ENCODE measurements at regions not wholly inside any gene's neighbourhood (a gene's known extent, or its start where the extent isn't known, plus 50 kb on each side); places are given as distances from the start of the nearest gene placed in this dataset.

DNA sequence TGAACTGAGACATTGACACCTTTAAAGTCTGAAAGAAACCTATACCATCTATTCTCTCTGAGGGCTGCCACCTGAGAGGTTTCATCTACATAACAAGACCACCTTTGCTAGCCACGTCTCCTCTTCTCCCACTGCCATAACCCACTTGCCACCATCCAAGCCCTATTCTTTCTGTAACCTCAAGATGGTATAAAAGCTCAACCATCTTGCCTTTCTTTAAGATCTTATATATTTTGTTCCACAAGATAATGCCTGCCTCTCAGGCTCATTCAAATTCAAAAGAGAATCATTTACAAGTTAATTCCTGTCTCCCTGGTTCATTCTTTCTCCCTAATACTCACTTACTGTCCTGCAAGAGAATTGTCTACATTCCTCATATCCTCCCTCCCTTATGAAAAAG lies 192.5 kb downstream of the OTOR start:
- no peaks in the 10 kb centered on the region for H4K20me1 ChIP-seq (ENCODE audit: insufficient read depth)
- no peak overlapping the region for H3K4me2 ChIP-seq (ENCODE audit: low read length)

GRCh38 chr20:16942051-16942450 lies 193.9 kb downstream of the OTOR start:
- no peaks in the 10 kb centered on the region for H4K20me1 ChIP-seq (ENCODE audit: insufficient read depth)
- H3K27me3 ChIP-seq (ENCODE audit: insufficient read depth, low read depth, low read length), result no peaks in the 10 kb centered on the region
- no peak overlapping the region for H3K4me2 ChIP-seq (ENCODE audit: low read length)
- H3F3A ChIP-seq (ENCODE audit: insufficient read depth, low read length, poor library complexity, severe bottlenecking), result no peaks in the 10 kb centered on the region
- H3K9me2 ChIP-seq (ENCODE audit: insufficient read depth, low read length), result no peaks in the 10 kb centered on the region
- H3K36me3 ChIP-seq (ENCODE audit: insufficient read depth, low read length), result no peaks in the 10 kb centered on the region
- no peak overlapping the region for H3K9ac ChIP-seq (ENCODE audit: low read length)
- no peak overlapping the region for H3K27ac ChIP-seq (ENCODE audit: low read length)
- H3K79me2 ChIP-seq (replicated peaks; ENCODE audit: insufficient read depth, low read length), result no peaks in the 10 kb centered on the region
- TF ChIP-seq MXI1 (conservative IDR thresholded peaks at IDR 0.05; ENCODE audit: poor library complexity, severe bottlenecking) (no peak), POLR2AphosphoS5 (IDR thresholded peaks at IDR 0.05) (no peak), EP300 (conservative IDR thresholded peaks at IDR 0.05; ENCODE audit: poor library complexity, severe bottlenecking) (no peak), SMC3 (conservative IDR thresholded peaks at IDR 0.05; ENCODE audit: poor library complexity) (no peak), EZH2 (IDR thresholded peaks at IDR 0.05; ENCODE audit: borderline replicate concordance, insufficient read depth, low read length, poor library complexity, severe bottlenecking) (no peak), RAD21 (conservative IDR thresholded peaks at IDR 0.05) (no peak), TAF1 (IDR thresholded peaks at IDR 0.05; ENCODE audit: low read depth) (no peak)
- TF ChIP-seq, protein P1, sequence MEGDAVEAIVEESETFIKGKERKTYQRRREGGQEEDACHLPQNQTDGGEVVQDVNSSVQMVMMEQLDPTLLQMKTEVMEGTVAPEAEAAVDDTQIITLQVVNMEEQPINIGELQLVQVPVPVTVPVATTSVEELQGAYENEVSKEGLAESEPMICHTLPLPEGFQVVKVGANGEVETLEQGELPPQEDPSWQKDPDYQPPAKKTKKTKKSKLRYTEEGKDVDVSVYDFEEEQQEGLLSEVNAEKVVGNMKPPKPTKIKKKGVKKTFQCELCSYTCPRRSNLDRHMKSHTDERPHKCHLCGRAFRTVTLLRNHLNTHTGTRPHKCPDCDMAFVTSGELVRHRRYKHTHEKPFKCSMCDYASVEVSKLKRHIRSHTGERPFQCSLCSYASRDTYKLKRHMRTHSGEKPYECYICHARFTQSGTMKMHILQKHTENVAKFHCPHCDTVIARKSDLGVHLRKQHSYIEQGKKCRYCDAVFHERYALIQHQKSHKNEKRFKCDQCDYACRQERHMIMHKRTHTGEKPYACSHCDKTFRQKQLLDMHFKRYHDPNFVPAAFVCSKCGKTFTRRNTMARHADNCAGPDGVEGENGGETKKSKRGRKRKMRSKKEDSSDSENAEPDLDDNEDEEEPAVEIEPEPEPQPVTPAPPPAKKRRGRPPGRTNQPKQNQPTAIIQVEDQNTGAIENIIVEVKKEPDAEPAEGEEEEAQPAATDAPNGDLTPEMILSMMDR (IDR thresholded peaks at IDR 0.05; ENCODE audit: poor library complexity, severe bottlenecking), result no peak
- TF ChIP-seq, protein P2, sequence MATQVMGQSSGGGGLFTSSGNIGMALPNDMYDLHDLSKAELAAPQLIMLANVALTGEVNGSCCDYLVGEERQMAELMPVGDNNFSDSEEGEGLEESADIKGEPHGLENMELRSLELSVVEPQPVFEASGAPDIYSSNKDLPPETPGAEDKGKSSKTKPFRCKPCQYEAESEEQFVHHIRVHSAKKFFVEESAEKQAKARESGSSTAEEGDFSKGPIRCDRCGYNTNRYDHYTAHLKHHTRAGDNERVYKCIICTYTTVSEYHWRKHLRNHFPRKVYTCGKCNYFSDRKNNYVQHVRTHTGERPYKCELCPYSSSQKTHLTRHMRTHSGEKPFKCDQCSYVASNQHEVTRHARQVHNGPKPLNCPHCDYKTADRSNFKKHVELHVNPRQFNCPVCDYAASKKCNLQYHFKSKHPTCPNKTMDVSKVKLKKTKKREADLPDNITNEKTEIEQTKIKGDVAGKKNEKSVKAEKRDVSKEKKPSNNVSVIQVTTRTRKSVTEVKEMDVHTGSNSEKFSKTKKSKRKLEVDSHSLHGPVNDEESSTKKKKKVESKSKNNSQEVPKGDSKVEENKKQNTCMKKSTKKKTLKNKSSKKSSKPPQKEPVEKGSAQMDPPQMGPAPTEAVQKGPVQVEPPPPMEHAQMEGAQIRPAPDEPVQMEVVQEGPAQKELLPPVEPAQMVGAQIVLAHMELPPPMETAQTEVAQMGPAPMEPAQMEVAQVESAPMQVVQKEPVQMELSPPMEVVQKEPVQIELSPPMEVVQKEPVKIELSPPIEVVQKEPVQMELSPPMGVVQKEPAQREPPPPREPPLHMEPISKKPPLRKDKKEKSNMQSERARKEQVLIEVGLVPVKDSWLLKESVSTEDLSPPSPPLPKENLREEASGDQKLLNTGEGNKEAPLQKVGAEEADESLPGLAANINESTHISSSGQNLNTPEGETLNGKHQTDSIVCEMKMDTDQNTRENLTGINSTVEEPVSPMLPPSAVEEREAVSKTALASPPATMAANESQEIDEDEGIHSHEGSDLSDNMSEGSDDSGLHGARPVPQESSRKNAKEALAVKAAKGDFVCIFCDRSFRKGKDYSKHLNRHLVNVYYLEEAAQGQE (IDR thresholded peaks at IDR 0.05; ENCODE audit: borderline replicate concordance), result no peak
- H3K9me3 ChIP-seq (ENCODE audit: low read length), result no peaks in the 10 kb centered on the region
- H2AFZ ChIP-seq (ENCODE audit: low read depth, low read length), result no peak overlapping the region
- H3K4me3 ChIP-seq (ENCODE audit: low read length), result no peak overlapping the region

More for the DNA sequence above, 192.5 kb downstream of the OTOR start:
- Histone ChIP-seq H2AFZ (ENCODE audit: low read depth, low read length) (no peak overlapping the region), H3K27me3 (ENCODE audit: insufficient read depth, low read depth, low read length) (no peaks in the 10 kb centered on the region), H3K4me3 (ENCODE audit: low read length) (no peak overlapping the region), H3F3A (ENCODE audit: insufficient read depth, low read length, poor library complexity, severe bottlenecking) (no peaks in the 10 kb centered on the region), H3K9me3 (ENCODE audit: low read length) (no peaks in the 10 kb centered on the region), H3K9ac (ENCODE audit: low read length) (no peak overlapping the region), H3K9me2 (ENCODE audit: insufficient read depth, low read length) (no peaks in the 10 kb centered on the region), H3K36me3 (ENCODE audit: insufficient read depth, low read length) (no peaks in the 10 kb centered on the region), H3K27ac (ENCODE audit: low read length) (no peak overlapping the region), H3K79me2 (replicated peaks; ENCODE audit: insufficient read depth, low read length) (no peaks in the 10 kb centered on the region)
- TF ChIP-seq POLR2AphosphoS5 (IDR thresholded peaks at IDR 0.05) (no peak), SMC3 (conservative IDR thresholded peaks at IDR 0.05; ENCODE audit: poor library complexity) (no peak), RAD21 (conservative IDR thresholded peaks at IDR 0.05) (no peak), EZH2 (IDR thresholded peaks at IDR 0.05; ENCODE audit: borderline replicate concordance, insufficient read depth, low read length, poor library complexity, severe bottlenecking) (no peak), MXI1 (conservative IDR thresholded peaks at IDR 0.05; ENCODE audit: poor library complexity, severe bottlenecking) (no peak), TAF1 (IDR thresholded peaks at IDR 0.05; ENCODE audit: low read depth) (no peak), EP300 (conservative IDR thresholded peaks at IDR 0.05; ENCODE audit: poor library complexity, severe bottlenecking) (no peak)
- TF ChIP-seq, protein P2 (IDR thresholded peaks at IDR 0.05; ENCODE audit: borderline replicate concordance), result no peak
- TF ChIP-seq, protein P1 (IDR thresholded peaks at IDR 0.05; ENCODE audit: poor library complexity, severe bottlenecking), result no peak
